Naive thymus-derived CD4-positive, alpha-beta T cell (primary cell): ENCODE measurements at regions not wholly inside any gene's neighbourhood (a gene's known extent, or its start where the extent isn't known, plus 50 kb on each side); places are given as distances from the start of the nearest gene placed in this dataset.

ENCODE experiments used
- ATAC-seq: fragments of 150-1000 bp; cut with Tn5 transposase; 2 replicates; pipeline ENCODE4 v1.10.0; 2021; ENCODE audit warnings: mild to moderate bottlenecking, moderate library complexity
- CTCF ChIA-PET: fragments of 350-600 bp; sonication (Branson Sonifier 250); formaldehyde crosslinking; loops from one replicate; lab custom pipeline; 2021; ENCODE audit warnings: antibody characterized with exemption; lab: Charles Lee
- POLR2A ChIA-PET: fragments of 350-600 bp; sonication (Branson Sonifier 250); formaldehyde crosslinking; loops from one replicate; lab custom pipeline; 2021; ENCODE audit warnings: antibody characterized with exemption, inconsistent platforms; lab: Charles Lee
- DNase-seq, 9 donors: peaks; one replicate each; pipeline versions ENCODE4 v3.0.0 to v3.0.0-alpha.2; 2020 to 2022; ENCODE audit warnings: mixed read lengths in 1 of 9
- H3K27ac ChIP-seq: one replicate; pipeline ENCODE4 v1.7.0; 2013; ENCODE audit warnings: mild to moderate bottlenecking, low read depth, low read length, moderate library complexity
- H3K27me3 ChIP-seq, 2 donors: one replicate each; pipeline ENCODE4 v1.7.0; 2013; ENCODE audit warnings: low read length in 2 of 2, mild to moderate bottlenecking in 2 of 2, moderate library complexity in 2 of 2; ENCODE audit not compliant: control insufficient read depth in 2 of 2, insufficient read depth in 2 of 2
- H3K36me3 ChIP-seq, 3 experiments: 1 replicate in 2 of 3; 2 replicates in 1 of 3; pipeline ENCODE4 v1.7.0; 2013; ENCODE audit warnings: low read length in 3 of 3, mild to moderate bottlenecking in 3 of 3, moderate library complexity in 1 of 3; ENCODE audit not compliant: insufficient read depth in 3 of 3, control insufficient read depth in 2 of 3
- H3K4me1 ChIP-seq, 2 donors: one replicate each; pipeline ENCODE4 v1.7.0; 2013; ENCODE audit warnings: low read length in 2 of 2, mild to moderate bottlenecking in 2 of 2, moderate library complexity in 1 of 2; ENCODE audit not compliant: control insufficient read depth in 2 of 2, insufficient read depth in 2 of 2
- H3K4me3 ChIP-seq: 2 replicates; pipeline ENCODE4 v1.7.0; 2013; ENCODE audit warnings: mild to moderate bottlenecking, low read length
- H3K9me3 ChIP-seq, 3 experiments: 1 replicate in 2 of 3; 2 replicates in 1 of 3; pipeline ENCODE4 v1.7.0; 2013; ENCODE audit warnings: low read length in 3 of 3; ENCODE audit not compliant: control insufficient read depth in 2 of 3
- H3K27ac Mint-ChIP-seq, 9 donors: one replicate each; pipeline ENCODE4 v1.8.0; 2020 to 2022; ENCODE audit warnings: mixed read lengths in 9 of 9, mild to moderate bottlenecking in 8 of 9, moderate library complexity in 5 of 9, inconsistent platforms in 2 of 9
- H3K27me3 Mint-ChIP-seq, 5 donors: one replicate each; pipeline ENCODE4 v1.8.0; 2021 to 2022; ENCODE audit warnings: mixed read lengths in 5 of 5, mild to moderate bottlenecking in 1 of 5
- H3K36me3 Mint-ChIP-seq, 5 donors: one replicate each; pipeline ENCODE4 v1.8.0; 2020 to 2022; ENCODE audit warnings: mixed read lengths in 5 of 5, mild to moderate bottlenecking in 3 of 5, inconsistent platforms in 1 of 5
- H3K4me1 Mint-ChIP-seq, 7 donors: one replicate each; pipeline ENCODE4 v1.8.0; 2020 to 2022; ENCODE audit warnings: mixed read lengths in 7 of 7, mild to moderate bottlenecking in 3 of 7, inconsistent platforms in 1 of 7
- H3K4me3 Mint-ChIP-seq, 10 donors: one replicate each; pipeline ENCODE4 v1.8.0; 2020 to 2022; ENCODE audit warnings: mild to moderate bottlenecking in 10 of 10, mixed read lengths in 10 of 10, moderate library complexity in 6 of 10, inconsistent platforms in 2 of 10
- H3K9me3 Mint-ChIP-seq, 11 donors: one replicate each; pipeline ENCODE4 v1.8.0; 2020 to 2022; ENCODE audit warnings: mixed read lengths in 11 of 11, mild to moderate bottlenecking in 4 of 11, inconsistent platforms in 1 of 11, moderate library complexity in 1 of 11
- intact Hi-C, 2 donors: fragments of 100-400 bp; cut with micrococcal nuclease; formaldehyde crosslinking; loops; one replicate each; pipeline ENCODE4 v1.15.1; 2023

DNA sequence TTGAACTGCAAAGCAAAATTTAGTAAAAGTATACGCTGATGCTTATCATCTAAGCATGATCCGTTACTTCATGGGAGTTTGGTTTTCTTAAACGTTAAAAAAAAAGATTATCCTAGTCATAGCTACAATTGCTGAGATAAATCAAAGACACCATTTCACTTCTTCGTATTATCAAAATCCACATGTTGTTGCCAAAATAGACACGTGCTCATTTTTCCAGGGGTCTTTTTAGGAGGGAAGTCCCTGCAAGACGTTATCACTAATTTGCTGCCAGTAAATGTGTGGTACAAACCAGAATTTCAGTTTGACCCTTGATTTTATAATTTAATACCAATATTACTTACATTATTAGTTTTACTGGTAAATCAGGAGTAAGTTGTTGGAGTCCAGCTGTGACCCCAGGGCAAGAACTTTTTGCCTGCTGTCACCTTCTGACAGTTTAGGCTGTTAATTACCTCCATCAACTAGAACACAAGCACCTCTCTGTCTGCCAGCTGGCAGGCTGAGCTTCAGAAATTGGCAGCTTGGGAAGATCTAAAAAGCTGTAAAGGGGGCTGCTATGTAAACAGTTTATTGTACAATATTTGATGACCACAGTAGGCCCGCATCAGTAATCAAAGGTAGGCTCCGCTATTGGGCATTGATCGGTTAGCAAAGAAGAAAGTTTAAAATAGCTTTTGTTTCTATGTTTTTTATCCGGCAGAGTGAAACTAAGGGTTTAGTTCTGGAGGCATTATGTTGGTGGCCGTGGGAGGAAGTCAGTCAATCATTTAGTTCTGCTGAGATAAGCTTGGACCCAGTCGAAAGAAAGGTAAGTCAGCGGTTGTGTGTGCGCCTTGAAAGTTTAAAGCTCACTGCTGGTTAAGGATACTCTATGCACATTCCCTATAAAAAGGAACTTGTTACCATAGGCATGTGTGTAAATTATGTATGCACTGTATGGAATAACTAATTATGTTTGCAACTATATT lies 196.4 kb downstream of the FBXO8 start:
- H3K27me3 Mint-ChIP-seq, result peaks cover 0 to 21% (median 13%) of the 10 kb centered on the region in 5 donors
- intact Hi-C loops, result no loop called here
- ChIA-PET CTCF (no interaction called here), POLR2A (no interaction called here)
- Histone ChIP-seq H3K4me3 (no peak overlapping the region), H3K27ac (no peak overlapping the region), H3K9me3 (no peaks in the 10 kb centered on the region), H3K27me3 (no peaks in the 10 kb centered on the region), H3K36me3 (no peaks in the 10 kb centered on the region), H3K4me1 (no peaks in the 10 kb centered on the region)
- no peaks in the 10 kb centered on the region for H3K4me1 Mint-ChIP-seq
- ATAC-seq, result no peak
- no peak for DNase-seq
- peaks cover 0 to 7% (median 0%) of the 10 kb centered on the region in 11 donors for H3K9me3 Mint-ChIP-seq
- no peak overlapping the region for H3K4me3 Mint-ChIP-seq
- H3K27ac Mint-ChIP-seq, result no peak overlapping the region
- no peaks in the 10 kb centered on the region for H3K36me3 Mint-ChIP-seq

GRCh38 chr4:174084981-174085380 lies 198.5 kb downstream of the FBXO8 start:
- no peaks in the 10 kb centered on the region for H3K36me3 ChIP-seq
- no peak for ATAC-seq
- no peaks in the 10 kb centered on the region for H3K4me1 Mint-ChIP-seq
- H3K9me3 Mint-ChIP-seq, result peaks cover 0 to 7% (median 0%) of the 10 kb centered on the region in 11 donors
- no peak overlapping the region for H3K4me3 Mint-ChIP-seq
- no peaks in the 10 kb centered on the region for H3K36me3 Mint-ChIP-seq
- intact Hi-C loops, result no loop called here
- no peaks in the 10 kb centered on the region for H3K4me1 ChIP-seq
- H3K4me3 ChIP-seq, result no peak overlapping the region
- H3K27ac Mint-ChIP-seq, result no peak overlapping the region
- ChIA-PET POLR2A (no interaction called here), CTCF (no interaction called here)
- H3K27me3 Mint-ChIP-seq, result peaks cover 0 to 22% (median 13%) of the 10 kb centered on the region in 5 donors
- no peak overlapping the region for H3K27ac ChIP-seq
- no peak for DNase-seq
- H3K27me3 ChIP-seq, result no peaks in the 10 kb centered on the region
- no peaks in the 10 kb centered on the region for H3K9me3 ChIP-seq

GRCh38 chr4:174084542-174084941 lies 198.9 kb downstream of the FBXO8 start:
- ChIA-PET POLR2A (no interaction called here), CTCF (no interaction called here)
- H3K36me3 ChIP-seq, result no peaks in the 10 kb centered on the region
- Mint-ChIP-seq H3K27me3 (peaks cover 0 to 19% (median 9%) of the 10 kb centered on the region in 5 donors), H3K4me3 (no peak overlapping the region), H3K4me1 (no peaks in the 10 kb centered on the region), H3K9me3 (peaks cover 0 to 7% (median 0%) of the 10 kb centered on the region in 11 donors), H3K36me3 (no peaks in the 10 kb centered on the region), H3K27ac (no peak overlapping the region)
- no peaks in the 10 kb centered on the region for H3K9me3 ChIP-seq
- ATAC-seq (no peak), DNase-seq (no peak)
- H3K27ac ChIP-seq, result no peak overlapping the region
- no peaks in the 10 kb centered on the region for H3K4me1 ChIP-seq
- no peak overlapping the region for H3K4me3 ChIP-seq
- no peaks in the 10 kb centered on the region for H3K27me3 ChIP-seq
- intact Hi-C loops, result no loop called here

- Mint-ChIP-seq H3K27me3 (peaks cover 0 to 14% (median 5%) of the 10 kb centered on the region in 5 donors), H3K4me3 (no peak overlapping the region), H3K27ac (no peak overlapping the region), H3K36me3 (no peaks in the 10 kb centered on the region), H3K9me3 (peaks cover 0 to 3% (median 0%) of the 10 kb centered on the region in 11 donors), H3K4me1 (no peaks in the 10 kb centered on the region)
- no peaks in the 10 kb centered on the region for H3K27me3 ChIP-seq
- ATAC-seq (no peak), DNase-seq (no peak)
- ChIA-PET POLR2A (no interaction called here), CTCF (no interaction called here)
- H3K4me3 ChIP-seq, result no peak overlapping the region
- no peak overlapping the region for H3K27ac ChIP-seq
- no peaks in the 10 kb centered on the region for H3K4me1 ChIP-seq
- H3K9me3 ChIP-seq, result no peaks in the 10 kb centered on the region
- no peaks in the 10 kb centered on the region for H3K36me3 ChIP-seq
- intact Hi-C loops, result no loop called here
These were observed 203.1 kb downstream of the FBXO8 start for GRCh38 chr4:174080361-174080760.

DNA sequence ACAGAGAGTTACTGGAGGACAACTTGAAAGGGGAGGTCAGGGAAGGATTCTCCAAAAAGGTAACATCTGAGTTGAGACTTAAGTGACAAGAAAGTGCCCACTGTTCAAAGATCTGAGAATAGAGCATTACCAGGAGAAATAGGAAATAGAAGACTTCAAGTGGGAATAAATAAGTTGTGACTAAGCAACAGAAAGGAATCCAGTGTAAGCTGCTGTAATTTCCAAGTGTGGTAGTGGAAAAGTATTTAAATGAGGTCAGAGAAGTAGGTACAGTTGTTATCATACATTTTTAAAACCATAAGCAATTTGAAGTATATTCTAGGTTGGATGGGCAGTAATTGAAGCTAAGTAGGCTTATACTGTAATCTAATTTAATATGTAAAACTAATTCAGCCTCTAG lies 211.9 kb downstream of the FBXO8 start:
- Histone ChIP-seq H3K4me1 (no peaks in the 10 kb centered on the region), H3K9me3 (no peaks in the 10 kb centered on the region), H3K27ac (no peak overlapping the region), H3K27me3 (no peaks in the 10 kb centered on the region), H3K4me3 (no peak overlapping the region), H3K36me3 (no peaks in the 10 kb centered on the region)
- intact Hi-C loops, result no loop called here
- peaks cover 0 to 16% (median 2%) of the 10 kb centered on the region in 5 donors for H3K27me3 Mint-ChIP-seq
- peaks cover 0 to 12% (median 0%) of the 10 kb centered on the region in 11 donors for H3K9me3 Mint-ChIP-seq
- POLR2A ChIA-PET, result no interaction called here
- no peak for DNase-seq
- CTCF ChIA-PET, result no interaction called here
- ATAC-seq, result no peak
- H3K4me3 Mint-ChIP-seq, result no peak overlapping the region
- no peak overlapping the region for H3K27ac Mint-ChIP-seq
- no peaks in the 10 kb centered on the region for H3K36me3 Mint-ChIP-seq
- H3K4me1 Mint-ChIP-seq, result no peaks in the 10 kb centered on the region

DNA sequence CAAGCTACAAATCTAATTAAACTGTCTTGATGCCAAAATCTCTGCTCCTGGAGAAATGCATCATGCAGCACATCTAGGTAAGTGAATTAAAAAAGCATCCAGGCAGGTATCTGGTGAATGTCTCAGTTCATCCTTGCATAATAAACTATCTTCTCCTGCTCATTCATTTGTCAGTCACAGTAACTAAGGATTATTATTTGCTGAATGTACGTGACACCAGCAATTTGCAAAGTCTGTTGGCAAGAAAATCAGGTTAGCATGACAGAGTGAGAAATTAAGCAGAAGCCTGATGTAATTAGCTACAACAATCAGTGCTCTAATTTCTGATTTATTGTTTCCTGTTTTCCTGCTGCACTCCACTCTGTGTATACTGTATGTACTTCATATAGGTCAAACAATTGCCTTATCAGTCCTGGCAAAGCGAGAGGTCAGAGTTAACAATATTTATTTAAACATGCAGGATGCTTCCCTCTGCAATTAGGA lies 213.6 kb downstream of the FBXO8 start:
- DNase-seq, result no peak
- POLR2A ChIA-PET, result no interaction called here
- Histone ChIP-seq H3K9me3 (no peaks in the 10 kb centered on the region), H3K4me3 (no peak overlapping the region), H3K27ac (no peak overlapping the region), H3K27me3 (no peaks in the 10 kb centered on the region), H3K4me1 (no peaks in the 10 kb centered on the region), H3K36me3 (no peaks in the 10 kb centered on the region)
- peaks cover 0 to 12% (median 0%) of the 10 kb centered on the region in 11 donors for H3K9me3 Mint-ChIP-seq
- H3K36me3 Mint-ChIP-seq, result no peaks in the 10 kb centered on the region
- no peak overlapping the region for H3K4me3 Mint-ChIP-seq
- H3K27ac Mint-ChIP-seq, result no peak overlapping the region
- no peaks in the 10 kb centered on the region for H3K4me1 Mint-ChIP-seq
- ATAC-seq, result no peak
- CTCF ChIA-PET, result no interaction called here
- H3K27me3 Mint-ChIP-seq, result peaks cover 0 to 12% (median 4%) of the 10 kb centered on the region in 5 donors
- intact Hi-C loops, result no loop called here
